NOMO-1 treated with DMSO at 0.1 percent for 48 hours (cell line): ENCODE measurements at regions not wholly inside any gene's neighbourhood (a gene's known extent, or its start where the extent isn't known, plus 50 kb on each side); places are given as distances from the start of the nearest gene placed in this dataset.

ENCODE experiments used
- DNase-seq: peaks from one replicate; lab custom pipeline; 2025; ENCODE audit not compliant: unreplicated experiment; lab: John Stamatoyannopoulos, UW

DNA sequence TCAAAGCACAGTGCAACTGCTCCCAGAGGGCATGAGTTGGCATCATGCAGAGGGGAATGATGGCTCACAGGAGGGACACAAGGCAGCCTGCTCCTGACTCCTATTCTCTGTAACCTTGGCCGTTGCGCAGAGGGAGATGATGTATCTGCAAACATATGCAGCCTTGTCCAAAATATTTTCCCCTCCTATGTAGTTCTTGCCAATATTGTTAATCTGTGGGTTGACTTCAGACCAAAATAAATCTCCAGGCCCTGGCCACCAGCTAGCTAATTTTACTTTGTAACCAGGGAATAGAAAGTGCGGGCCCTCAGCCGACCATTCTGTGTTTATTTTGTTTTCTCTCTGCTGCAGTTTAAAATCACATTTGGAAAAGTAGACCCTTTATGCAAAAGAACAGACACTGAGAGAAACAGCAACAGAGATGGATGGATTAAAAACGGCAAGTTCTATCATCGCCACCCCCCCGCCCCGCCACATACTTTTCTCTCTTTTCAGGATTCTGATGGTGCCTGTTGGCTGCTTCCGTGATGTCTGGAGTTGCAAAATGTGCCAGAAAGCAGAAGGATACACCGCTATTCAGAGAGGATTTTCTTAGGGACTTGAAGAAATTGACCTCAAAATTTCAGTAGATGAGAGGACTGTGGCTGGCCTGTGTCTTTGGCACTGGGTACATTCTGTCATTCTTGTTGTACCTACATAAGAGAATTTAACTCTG, 185.3 kb upstream of the BCOR start:
- no peak for DNase-seq

DNA sequence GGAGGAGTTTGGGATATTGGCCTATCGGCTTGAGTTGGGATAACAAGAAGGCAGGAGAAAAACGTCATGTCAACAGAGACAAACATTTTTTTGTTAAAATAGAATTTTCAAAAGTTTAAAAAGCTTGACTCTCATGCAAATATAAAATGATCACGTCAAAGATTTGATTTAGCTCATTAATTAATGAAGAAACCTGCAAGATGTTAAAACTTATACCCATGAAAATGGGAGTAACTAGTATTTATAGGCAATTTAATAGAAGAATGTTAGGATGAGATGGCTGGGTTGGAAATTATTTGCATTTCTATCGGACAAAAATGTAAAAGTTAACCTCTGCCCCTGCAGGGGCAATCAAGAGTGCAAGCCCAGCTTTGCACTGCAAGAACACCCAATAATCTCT, 184.6 kb upstream of the BCOR start:
- DNase-seq: no peak

DNA sequence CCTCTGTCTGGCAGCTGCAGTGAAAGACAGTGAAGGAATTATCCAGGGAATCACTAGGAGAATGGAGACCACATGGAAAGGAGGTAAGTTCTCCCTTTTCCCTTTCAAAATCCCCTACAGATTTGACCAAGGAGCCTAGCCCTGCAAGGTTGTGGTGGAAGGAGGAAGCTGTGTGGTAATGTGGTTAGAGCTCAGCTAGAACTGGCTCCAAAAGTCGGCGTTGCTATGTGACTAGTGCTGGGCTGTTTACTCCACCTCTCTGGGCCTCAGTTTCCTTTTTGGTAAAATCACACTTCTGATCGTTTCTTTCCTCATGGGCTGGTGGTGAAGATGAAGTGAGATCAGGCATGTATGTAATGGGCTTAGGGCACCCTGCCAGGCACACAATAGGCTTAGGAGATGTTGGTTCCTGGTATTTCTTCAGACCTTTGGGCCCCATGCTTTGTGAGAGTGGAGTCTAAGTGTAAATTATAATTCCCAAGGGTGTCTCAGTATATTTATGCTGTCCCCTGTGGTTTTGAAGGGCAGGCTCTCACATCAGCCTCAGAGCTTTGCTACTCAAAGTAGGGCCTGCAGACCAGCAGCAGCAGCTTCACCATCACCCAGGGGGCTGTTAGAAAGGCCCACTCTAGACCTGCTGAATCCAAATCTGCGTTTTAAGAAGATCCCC, 183.7 kb upstream of the BCOR start:
- peak; percentile 45 for DNase-seq

DNA sequence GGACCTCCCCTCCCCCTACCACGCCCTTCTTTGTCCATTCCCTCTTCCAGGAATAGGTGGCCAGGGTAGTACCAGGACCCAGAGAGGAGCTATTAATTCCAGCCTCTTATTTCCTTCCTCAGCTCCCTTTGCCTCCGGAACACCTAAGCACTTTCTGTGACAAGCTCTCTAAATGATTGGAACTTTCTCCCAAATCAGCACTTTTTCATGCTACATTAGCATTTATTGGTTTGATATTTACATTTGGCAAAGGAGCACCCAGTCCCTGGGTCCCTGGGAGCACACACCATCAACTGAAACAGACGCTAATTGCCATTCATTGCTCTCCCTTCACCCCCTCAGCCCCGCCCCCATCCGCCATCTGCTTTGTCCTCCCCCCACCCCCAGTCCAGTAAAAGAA, 182.0 kb upstream of the BCOR start:
- DNase-seq: no peak

DNA sequence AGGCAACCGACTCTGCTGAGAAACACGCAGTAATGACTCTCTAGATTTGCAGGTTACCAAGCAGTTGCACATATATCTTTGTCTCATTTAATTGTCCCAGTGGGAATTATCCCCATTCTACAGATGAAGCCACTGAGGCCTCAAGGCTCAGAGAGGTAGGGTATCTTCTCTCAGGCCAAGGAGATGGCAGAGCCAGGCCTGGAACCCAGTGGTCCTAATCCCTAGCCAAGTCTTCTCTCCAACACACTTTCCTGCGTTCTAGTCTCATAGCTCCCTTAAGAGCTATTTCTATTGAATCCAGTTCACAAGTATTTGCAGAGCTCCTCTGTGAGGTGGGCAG, 181.3 kb upstream of the BCOR start:
- no peak for DNase-seq

DNA sequence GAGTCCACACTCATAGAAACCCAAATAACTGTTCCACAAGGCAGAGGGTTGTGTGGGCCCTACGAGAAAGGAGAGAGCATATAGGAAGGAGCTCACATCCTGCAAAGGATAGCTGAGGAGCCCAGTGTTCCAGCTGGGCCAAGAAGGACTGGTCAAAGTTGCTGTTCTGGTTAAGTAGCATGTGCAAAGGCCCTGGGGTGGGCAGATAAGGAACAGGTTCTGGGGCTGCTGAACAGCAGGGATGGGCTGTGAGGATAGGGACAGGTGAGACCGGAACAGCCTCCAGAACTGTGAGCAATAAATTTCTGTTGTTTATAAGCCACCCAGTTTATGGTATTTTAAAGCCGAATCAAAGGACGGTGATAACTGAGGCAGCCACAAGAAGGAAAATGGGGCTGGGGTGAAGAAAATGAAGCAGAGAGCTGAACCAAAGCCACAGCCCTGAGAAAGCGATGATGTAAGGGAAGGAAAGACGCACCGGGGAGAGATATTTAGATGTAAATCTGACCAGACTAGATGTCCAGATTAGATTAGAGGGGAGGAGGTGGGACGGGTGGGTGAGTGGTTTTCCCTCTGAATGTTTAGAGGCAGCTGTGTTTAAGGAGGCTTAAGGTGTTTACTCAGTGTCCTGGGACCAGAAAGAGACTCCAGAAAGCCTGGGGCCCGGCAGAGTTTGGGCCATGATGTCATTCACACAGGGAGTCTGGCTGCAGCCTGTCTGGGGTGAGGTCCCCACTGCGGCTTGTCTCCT, 180.8 kb upstream of the BCOR start:
- no peak for DNase-seq

DNA sequence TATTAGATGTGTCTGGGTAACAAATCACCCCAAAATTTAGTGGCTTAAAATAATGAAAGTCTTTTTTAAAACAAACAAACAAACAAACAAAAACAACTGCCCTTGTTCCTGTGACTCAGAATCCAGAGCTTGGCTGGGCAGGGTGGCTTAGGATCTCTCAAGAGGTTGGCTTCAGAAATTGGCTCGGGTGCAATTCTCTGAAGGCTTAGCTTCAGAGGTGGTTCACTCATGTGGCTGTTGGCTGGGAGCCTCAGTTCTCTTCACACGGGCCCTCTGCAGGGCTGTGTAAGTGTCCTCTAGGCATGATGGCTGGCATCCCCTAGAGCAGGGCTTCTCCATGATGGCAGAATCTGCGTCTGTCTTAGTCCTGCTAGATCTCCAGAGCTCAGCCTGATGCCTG, 179.9 kb upstream of the BCOR start:
- no peak for DNase-seq

DNA sequence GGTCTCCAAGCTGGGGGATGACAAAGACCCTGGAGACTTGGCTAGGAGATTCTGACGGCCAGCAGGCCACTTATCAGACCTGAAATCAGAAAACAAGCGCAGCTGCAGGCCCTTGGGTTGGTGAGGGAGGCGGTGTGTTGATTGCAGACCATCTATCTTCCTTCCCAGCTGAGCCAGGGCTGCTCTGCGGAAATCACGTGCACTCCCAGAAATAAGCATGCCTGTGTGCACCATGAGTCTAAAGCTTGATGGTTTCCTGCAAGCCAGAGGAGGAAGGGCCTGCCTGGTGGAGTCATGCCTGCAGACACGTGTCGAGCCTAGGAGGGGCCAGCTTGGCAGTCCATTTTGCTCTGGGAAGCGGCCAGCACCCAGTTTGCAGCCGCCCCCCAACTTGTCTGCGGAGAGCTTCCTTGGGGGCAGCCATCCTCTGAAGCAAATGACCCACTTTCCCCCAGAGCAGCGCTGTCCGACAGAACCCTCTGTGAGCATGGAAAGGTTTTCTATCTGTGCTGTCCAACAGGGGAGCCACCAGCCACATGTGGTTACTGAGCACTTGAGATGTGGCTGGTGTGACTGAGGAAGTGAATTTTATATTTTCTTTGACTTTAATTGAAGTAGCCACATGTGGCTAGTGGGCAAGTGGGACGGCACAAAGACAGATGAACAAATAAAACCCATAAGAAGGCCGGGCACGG, 175.7 kb upstream of the BCOR start:
- DNase-seq: no peak

DNA sequence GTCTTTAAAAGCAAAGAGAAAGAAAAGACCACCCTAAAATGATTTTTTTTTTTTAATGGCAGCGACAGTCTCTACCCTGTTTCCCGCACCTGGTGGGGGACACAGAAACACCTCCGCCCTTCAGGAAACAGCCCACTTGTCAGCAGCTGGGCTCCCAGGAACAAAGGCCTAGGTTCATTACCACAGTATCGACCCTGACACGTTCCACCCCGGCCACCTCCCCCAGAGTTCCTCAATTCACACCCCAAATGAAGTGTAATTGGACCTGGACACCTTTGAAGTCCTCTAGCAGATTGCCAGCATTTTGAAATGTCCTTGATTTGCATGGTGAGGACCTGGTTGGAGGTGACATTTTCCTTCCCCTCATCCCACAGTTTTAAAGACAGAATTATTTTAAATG, 175.0 kb upstream of the BCOR start:
- DNase-seq: no peak

DNA sequence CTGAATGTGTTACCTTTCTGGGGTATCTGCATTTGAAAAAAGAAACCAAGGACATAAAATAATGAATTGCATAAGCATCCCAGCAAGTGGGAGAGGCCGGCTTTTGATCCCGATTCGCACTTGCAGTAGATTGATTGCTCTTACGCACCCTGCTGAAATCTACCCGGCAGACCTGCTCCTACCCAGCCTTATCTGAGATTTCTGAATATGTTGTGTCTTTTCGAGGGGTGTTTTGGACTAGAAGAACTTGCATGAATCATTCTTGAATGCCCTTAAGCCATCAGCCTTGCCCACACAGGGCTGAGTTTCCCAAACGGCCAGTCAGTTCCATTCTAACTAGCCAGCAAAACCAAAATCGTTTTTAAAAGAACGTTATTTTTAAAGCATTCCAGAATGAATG, 174.4 kb upstream of the BCOR start:
- no peak for DNase-seq

DNA sequence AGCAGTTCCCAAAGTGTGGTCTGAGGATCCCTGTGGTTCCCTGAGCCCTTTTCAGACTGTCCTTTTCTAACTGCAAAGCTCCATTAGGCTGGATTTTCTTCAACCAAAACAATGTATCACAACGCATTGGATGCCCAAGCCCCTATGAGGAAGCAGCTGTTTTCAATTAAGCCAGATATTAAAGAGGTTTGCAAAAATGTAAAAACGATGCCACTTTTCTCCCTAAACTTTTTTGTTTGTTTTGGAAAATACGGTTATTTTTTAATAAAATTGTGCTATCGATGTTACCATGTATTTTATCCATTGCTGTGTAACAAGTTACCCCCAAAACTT, 170.4 kb upstream of the BCOR start:
- no peak for DNase-seq

DNA sequence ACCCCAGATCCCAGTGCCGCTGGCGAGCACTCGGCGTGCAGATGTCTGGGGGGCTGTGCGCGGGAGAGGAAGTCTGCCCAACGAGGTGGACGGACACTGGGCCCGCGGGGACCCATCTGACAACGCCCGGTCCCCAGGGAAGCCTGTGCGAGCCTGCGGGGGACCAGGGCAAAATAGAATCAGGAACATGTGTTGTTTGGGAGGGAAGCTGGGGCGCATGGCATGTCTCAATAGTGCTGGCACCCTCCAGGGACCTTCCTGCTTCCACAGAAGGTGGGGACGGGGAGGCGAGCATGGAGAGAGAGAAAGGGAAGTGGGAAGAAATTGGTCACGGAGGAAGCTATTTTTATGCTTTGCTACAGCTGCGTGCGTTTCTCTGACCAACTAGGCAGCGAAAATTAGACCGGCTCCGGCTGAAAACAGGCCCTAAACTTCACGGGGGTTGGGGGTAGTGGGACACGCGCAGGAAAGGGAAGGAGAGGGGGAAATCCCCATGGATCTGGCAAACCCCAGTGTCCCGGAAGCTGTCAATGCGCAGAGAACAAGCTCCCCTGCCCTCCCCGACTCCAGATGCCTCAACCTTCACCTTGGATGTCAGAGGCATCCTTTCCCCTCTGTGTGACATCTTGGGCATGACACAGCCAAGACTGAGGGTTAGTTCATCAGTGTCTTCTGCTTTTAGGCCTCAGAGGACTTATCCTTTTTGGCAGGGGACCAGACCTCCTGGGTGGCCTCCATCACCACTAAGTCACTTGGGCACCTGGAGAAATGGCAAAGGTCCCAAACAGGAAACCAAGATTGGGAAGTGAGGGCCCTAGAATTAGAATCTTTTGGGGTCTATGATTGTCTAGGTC, 169.8 kb upstream of the BCOR start:
- peak; percentile 54 for DNase-seq

DNA sequence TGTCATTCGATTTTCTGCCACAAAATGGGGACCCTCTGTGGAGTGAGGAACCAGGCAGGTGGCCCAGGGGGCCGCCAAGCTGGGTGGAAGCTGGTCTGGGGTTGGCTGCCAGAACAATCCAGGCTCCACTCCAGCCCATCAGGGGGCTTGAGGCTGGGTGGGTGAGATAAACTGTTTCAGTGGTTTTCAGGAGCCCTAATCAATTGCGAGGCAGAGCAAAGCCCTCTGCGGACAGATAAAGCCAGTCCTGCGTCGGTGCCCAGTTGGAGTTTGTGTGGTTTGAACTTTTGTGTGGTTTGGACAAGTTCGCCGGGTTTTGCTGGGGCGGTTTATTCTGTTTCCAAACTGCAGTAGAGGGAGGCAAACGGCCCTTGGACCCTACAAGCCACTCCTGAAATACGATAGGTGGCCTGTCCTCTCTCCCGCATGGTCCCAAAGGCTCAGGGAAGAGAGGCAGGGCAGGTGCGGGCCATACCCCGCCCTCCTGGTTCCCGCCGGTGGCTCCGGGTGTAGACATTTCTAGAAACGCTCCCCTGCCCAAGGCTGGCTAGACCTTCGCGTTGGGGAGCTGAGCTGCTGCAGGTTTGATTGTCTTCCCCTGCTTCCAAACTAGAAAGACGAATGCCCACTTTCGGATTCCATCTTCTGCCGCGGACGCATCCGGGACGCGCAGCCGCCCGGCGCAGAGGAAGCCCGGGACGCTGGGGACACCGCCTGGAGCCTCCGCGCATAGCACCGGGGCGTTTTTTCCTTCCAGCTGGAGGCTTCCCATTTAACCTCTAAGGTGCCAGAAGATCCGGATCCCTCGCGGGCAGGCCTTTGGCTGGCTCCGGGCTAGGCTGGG, 169.0 kb upstream of the BCOR start:
- DNase-seq: peak; percentile 60

DNA sequence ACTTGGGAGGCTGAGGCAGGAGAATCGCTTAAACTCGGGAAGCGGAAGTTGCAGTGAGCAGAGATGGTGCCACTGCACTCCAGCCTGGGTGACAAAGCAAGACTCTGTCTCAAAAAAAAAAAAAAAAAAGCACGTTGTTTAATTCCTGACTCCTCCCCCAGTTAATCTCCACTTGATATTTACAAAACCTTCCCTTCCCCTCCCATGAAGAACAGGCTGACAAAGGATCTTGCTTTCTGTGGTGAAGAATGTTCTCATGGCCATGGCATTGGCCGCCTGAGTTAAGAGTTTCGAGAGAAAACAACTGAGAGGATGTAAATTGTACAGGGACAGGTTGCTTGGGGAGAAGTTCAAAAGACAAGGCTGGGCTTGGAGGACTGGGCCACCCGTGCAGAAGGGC, 168.2 kb upstream of the BCOR start:
- no peak for DNase-seq

DNA sequence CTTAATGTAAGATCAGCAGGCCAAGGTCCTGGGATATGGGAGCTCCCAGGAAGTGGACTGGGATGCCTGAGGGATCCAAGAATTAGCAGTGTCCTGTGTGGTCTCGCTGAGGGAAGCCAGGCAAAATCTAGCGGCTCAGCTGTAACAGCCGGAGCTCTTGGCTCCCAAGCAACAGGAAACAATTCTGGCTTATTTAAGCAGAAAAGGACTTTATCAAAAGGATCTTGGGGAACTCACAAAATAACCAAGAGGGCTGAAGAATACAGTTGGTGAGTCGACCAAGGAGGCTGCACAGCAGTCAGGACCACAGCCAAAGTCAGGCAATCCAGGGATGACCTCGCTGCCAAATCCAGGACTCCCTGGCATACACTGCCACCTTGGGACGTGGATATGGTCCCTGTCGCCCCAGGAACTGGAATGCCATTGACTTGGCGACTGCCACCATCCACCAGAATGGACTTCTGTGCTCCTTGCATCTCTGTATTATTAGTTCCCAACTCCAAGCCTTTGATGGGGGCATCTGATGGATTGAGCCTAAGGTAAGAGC, 165.3 kb upstream of the BCOR start:
- DNase-seq: no peak

DNA sequence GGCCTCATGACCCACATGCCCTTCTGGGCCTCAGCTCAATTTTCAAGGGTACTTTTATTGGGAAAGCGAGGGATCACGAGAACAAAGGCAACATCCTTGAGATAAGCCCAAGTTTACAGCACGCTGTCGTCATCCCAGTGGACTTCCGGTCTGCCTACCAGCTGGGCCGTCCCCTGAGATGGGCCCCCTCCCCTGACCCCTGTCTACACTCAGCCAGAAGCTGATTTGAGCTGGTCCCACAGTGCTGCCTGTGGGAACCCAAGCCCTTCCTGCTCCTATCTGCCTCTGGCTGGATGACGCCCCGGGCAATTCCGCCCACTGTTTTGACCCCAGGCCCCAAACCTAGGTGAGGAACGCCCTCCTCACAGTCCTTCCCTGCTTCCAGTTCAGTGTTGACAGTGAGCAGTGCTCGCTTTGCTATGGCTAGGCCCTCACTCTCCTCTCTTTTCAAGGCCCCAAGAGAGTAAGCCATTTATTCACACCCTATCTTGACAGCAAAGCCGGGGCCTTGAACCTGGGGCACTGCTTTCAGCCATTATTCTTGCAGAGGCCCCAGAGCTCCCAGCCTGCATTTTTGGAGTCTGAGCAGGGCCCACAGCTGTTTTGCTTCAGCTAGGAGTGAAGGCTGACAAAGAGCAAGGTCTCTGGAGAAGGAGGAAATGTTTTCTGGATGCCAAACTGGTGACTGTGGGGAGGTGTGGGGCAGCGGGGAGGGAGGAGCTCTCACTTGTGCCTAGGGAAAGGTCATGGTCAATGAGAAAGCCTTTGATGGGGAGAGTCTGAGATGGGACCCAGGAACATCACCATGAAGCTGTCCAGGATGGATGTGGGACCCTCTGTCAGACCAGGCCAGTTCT, 164.6 kb upstream of the BCOR start:
- no peak for DNase-seq

DNA sequence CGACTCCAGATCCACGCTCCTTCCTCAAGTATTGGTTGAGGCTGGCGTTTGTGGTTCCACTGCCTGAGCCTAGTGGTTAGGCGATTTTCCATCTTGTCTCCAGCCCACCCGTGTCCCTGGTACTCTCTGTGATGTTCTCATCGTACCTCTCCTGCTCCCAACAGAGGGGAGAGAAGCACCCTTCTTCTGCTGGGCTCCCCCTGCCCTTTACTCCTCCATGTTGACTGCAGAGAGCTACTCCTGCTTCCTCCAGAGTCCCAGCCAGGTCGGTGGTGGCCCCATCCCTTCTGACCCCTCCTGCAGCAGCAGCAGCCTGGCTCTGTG, 164.0 kb upstream of the BCOR start:
- DNase-seq: no peak

DNA sequence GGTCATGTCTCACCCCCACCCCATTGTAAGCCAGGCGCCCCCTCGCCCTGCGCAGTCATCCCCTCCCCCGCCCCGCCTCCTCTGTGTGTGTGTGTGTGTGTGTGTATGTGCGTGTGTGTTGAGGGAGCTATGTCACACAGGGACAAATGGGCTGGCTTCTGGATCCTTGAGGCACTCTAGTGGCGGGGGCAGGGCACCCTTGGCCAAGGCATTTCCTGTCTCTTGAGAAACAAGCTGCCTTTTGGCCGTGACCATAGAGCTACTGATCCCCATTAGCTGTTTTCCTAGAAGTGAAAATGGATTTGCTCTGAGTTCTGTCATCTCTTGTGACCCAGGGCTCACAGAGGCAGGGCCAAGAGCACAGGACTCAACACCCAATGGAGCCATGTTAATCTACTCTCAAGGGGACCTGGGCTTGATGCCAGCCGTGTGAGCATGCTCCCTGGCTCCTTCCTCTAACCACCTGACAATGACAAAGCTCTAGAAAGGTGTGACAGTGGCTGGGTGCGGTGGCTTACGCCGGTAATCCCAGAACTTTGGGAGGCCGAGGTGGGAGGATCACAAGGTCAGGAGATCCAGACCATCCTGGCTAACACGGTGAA, 162.5 kb upstream of the BCOR start:
- no peak for DNase-seq

DNA sequence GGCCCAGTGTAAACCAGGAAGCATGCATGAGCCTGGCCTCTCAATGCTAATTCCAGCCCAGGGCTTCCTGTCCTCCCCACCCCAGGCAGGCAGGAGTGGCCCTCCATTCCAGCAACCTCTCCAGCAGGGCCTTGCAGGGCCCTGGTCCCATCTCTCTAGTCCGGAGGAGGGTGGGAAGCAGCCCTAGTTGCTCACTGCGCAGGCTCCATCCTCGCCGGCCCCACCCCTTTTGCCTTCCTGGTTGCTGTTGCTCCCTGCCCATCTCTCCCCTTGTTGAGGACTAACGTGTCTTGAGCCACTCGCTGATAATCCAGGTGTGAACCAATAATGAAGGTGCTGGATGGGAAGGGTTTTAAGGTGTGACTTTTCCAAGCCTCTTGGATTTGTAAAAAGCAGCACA, 161.2 kb upstream of the BCOR start:
- DNase-seq: no peak
